ENCODE measurements at regions not wholly inside any gene's neighbourhood (a gene's known extent, or its start where the extent isn't known, plus 50 kb on each side); places are given as distances from the start of the nearest gene placed in this dataset.

DNA sequence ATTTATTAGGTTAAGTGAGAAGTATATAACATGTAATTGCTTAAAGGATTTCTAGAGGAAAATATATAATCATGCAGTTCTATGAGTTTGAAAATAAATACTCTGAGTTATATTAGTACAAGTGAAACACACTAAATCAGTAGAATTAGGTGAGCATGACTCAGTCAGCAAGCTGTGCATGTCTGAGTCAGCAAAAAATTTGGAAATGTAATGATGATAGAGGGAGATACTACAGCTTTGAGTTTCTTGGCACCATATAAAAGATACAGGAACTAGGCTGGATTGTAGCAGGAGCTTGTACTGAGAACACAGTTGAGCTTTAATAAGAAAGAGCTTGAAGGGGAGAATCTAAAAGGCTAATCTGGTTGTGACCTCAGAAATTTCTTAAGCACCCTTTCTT, 1224.6 kb downstream of the CDH8 start:
- Histone ChIP-seq H3K9me3 (peaks cover 0 to 13% (median 8%) of the 10 kb centered on the region in 8 donors), H3K36me3 (no peaks in the 10 kb centered on the region), H3K27ac (no peak overlapping the region), H3K4me3 (no peak overlapping the region), H3K27me3 (replicated peaks in 1 of 7) (no peaks in the 10 kb centered on the region), H3K4me1 (no peaks in the 10 kb centered on the region)
- TF ChIP-seq POLR2AphosphoS5 (IDR thresholded peaks at IDR 0.05) (no peak), POLR2A (IDR thresholded peaks at IDR 0.05) (no peak)
- TF ChIP-seq, protein P1, sequence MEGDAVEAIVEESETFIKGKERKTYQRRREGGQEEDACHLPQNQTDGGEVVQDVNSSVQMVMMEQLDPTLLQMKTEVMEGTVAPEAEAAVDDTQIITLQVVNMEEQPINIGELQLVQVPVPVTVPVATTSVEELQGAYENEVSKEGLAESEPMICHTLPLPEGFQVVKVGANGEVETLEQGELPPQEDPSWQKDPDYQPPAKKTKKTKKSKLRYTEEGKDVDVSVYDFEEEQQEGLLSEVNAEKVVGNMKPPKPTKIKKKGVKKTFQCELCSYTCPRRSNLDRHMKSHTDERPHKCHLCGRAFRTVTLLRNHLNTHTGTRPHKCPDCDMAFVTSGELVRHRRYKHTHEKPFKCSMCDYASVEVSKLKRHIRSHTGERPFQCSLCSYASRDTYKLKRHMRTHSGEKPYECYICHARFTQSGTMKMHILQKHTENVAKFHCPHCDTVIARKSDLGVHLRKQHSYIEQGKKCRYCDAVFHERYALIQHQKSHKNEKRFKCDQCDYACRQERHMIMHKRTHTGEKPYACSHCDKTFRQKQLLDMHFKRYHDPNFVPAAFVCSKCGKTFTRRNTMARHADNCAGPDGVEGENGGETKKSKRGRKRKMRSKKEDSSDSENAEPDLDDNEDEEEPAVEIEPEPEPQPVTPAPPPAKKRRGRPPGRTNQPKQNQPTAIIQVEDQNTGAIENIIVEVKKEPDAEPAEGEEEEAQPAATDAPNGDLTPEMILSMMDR (IDR thresholded peaks at IDR 0.05 in 8 of 11, conservative IDR thresholded peaks at IDR 0.05 in 3 of 11): no peak
- DNase-seq: no peak
- intact Hi-C loops (cut with DNase I; ENCODE audit: low total_unique reads): no loop called here

DNA sequence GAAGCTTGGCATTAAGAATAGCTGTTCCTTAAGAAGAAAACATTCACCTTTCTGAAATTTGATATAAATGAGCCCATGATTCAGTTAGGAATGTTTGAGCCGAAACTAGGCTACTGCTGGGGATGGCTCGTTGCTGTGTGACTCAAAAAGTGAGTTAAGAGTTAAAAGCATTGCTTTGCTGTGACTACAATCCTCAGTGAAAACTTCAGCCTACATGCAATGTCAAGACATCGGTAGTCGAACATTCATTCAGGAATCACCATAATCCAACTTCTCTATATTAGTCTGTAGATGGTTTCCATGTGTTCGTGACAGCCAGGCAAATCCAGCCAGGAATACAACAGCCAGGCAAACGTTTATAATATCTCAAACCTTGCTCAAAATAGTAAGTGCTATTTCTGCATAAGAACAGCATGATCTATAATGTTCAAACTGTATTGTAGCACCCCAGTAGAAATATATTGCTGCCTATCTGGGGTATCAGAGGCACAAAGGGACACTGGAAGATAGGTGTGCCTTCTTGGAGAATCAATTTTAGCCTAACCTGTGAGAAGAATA, 1225.1 kb downstream of the CDH8 start:
- no peak for DNase-seq
- Histone ChIP-seq H3K4me1 (no peaks in the 10 kb centered on the region), H3K4me3 (no peak overlapping the region), H3K27ac (no peak overlapping the region), H3K27me3 (replicated peaks in 1 of 7) (no peaks in the 10 kb centered on the region), H3K9me3 (peaks cover 0 to 18% (median 13%) of the 10 kb centered on the region in 8 donors), H3K36me3 (no peaks in the 10 kb centered on the region)
- no peak for TF ChIP-seq POLR2AphosphoS5 (IDR thresholded peaks at IDR 0.05)
- WGBS, 5 donors: 68 to 75% (median 75%) methylated on average over 6 of the region's 6 CpGs
- intact Hi-C loops (cut with DNase I; ENCODE audit: low total_unique reads): no loop called here

DNA sequence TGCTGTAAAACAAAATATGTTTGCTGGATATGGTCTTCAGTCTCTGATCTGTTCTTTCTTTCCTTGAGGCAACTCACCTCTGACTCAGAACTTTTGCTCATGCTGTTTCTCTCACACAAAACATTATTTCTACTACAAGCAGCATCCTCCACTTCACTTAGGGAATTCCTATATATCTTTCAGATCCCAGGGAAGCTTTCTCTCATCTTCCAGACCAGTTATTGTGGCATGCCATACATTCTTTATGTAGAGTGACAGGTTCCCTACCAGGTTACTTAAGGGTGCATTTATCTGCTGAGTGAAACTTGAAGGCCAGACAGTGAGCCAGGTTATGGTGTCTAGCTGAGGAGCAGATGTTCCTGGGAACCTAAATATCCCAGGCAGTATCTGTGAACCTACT, 1226.0 kb downstream of the CDH8 start:
- DNase-seq: no peak
- intact Hi-C loops (cut with DNase I; ENCODE audit: low total_unique reads): no loop called here
- Histone ChIP-seq H3K4me3 (no peak overlapping the region), H3K27ac (no peak overlapping the region), H3K9me3 (peaks cover 0 to 27% (median 19%) of the 10 kb centered on the region in 8 donors), H3K4me1 (no peaks in the 10 kb centered on the region), H3K27me3 (replicated peaks in 1 of 7) (no peaks in the 10 kb centered on the region), H3K36me3 (no peaks in the 10 kb centered on the region)
- TF ChIP-seq, protein P1 (IDR thresholded peaks at IDR 0.05 in 8 of 11, conservative IDR thresholded peaks at IDR 0.05 in 3 of 11): no peak
- TF ChIP-seq POLR2A (IDR thresholded peaks at IDR 0.05): no peak
- TF ChIP-seq POLR2AphosphoS5 (IDR thresholded peaks at IDR 0.05): no peak

DNA sequence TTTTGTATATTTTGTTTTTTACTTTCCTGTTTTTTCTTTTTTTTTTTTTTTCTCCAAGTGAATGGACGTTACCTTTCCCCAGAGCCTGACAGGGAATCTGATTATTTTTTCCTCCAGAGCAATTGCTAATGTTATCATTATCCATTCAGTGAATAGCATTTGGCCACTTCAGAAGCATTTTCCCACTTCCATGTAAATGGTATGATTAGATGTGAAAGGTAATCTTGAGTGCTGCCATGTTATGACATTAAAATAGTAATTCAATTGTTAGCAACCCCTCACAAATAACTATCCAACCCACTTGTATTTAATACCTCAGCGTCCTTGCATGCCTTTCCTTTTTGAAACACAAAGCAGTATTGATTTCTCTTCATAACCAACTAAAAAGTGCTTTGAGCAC, 1243.8 kb downstream of the CDH8 start:
- Histone ChIP-seq H3K4me3 (no peak overlapping the region), H3K9me3 (peaks cover 0 to 12% (median 3%) of the 10 kb centered on the region in 8 donors), H3K36me3 (no peaks in the 10 kb centered on the region), H3K4me1 (no peaks in the 10 kb centered on the region), H3K27me3 (replicated peaks in 1 of 7) (no peaks in the 10 kb centered on the region), H3K27ac (no peak overlapping the region)
- intact Hi-C loops (cut with DNase I; ENCODE audit: low total_unique reads): no loop called here
- 61 to 72% (median 63%) methylated on average over 2 of the region's 2 CpGs for WGBS, 5 donors
- TF ChIP-seq POLR2A (IDR thresholded peaks at IDR 0.05) (no peak), POLR2AphosphoS5 (IDR thresholded peaks at IDR 0.05) (no peak)
- TF ChIP-seq, protein P1 (IDR thresholded peaks at IDR 0.05 in 8 of 11, conservative IDR thresholded peaks at IDR 0.05 in 3 of 11): no peak
- no peak for DNase-seq

DNA sequence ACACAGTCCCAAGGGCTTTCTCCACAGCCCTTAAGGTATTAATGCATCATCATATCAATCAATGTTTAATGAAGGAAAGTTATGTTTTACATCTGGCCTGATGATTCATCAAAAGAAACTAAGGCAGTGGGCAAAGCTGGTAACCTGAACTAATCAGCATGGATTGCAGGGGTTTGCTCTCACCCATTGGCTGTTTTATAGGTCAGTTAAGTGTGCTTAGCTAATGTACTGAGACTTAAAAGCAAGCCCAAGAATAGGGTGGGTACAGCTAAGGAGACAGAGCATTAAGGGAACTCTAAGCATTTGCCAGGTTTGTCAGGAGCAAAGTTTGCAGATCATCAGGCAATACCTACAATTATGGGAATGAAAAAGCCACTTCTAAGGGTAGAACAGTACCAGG, 1247.6 kb downstream of the CDH8 start:
- intact Hi-C loops (cut with DNase I; ENCODE audit: low total_unique reads): no loop called here
- Histone ChIP-seq H3K27ac (no peak overlapping the region), H3K27me3 (replicated peaks in 1 of 7) (no peaks in the 10 kb centered on the region), H3K4me1 (no peaks in the 10 kb centered on the region), H3K36me3 (no peaks in the 10 kb centered on the region), H3K4me3 (no peak overlapping the region), H3K9me3 (peaks cover 0 to 6% (median 0%) of the 10 kb centered on the region in 8 donors)
- TF ChIP-seq POLR2A (IDR thresholded peaks at IDR 0.05) (no peak), POLR2AphosphoS5 (IDR thresholded peaks at IDR 0.05) (no peak)
- TF ChIP-seq, protein P1 (IDR thresholded peaks at IDR 0.05 in 8 of 11, conservative IDR thresholded peaks at IDR 0.05 in 3 of 11): no peak
- DNase-seq: no peak
